Gastrocnemius medialis (tissue), 4 donors: ENCODE measurements at regions not wholly inside any gene's neighbourhood (a gene's known extent, or its start where the extent isn't known, plus 50 kb on each side); places are given as distances from the start of the nearest gene placed in this dataset.

ENCODE experiments used
- POLR2A ChIP-seq, 2 donors: fragments of 450-650 bp; IDR thresholded peaks; one replicate each; pipeline ENCODE4 v1.6.1; 2017; ENCODE audit warnings: antibody characterized with exemption in 2 of 2, mild to moderate bottlenecking in 2 of 2, moderate library complexity in 2 of 2
- TF ChIP-seq, protein P1 (sequence below), 5 experiments: fragments of 450-650 bp in 3 of 5; fragments of 200-600 bp in 2 of 5; sonication (generic) in 2 of 5; IDR thresholded peaks in 4 of 5; conservative IDR thresholded peaks in 1 of 5; 1 replicate in 4 of 5; 2 replicates in 1 of 5; pipeline ENCODE4 v1.5.1; 2016 to 2019; ENCODE audit warnings: antibody characterized with exemption in 5 of 5, mild to moderate bottlenecking in 3 of 5, moderate library complexity in 3 of 5

DNA sequence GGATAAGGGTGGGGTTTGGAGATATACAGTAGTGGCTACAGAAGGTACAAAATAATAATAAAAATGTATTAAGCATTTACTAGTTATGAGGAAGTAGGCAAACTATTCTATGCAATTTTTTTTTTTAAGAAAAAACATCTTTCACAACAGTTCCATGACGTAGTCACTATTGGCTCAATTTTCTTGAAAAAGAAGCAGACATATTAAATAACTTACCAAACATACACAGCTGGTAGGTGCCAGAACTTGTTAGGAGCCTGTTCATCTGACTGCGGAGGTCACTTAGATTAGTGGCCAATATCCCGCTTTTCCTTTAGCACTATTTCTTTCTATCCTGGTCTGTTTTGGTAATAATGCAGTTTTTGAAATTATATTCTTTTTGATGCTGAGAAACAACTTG lies 593.5 kb downstream of the KCTD12 start:
- TF ChIP-seq, protein P1, sequence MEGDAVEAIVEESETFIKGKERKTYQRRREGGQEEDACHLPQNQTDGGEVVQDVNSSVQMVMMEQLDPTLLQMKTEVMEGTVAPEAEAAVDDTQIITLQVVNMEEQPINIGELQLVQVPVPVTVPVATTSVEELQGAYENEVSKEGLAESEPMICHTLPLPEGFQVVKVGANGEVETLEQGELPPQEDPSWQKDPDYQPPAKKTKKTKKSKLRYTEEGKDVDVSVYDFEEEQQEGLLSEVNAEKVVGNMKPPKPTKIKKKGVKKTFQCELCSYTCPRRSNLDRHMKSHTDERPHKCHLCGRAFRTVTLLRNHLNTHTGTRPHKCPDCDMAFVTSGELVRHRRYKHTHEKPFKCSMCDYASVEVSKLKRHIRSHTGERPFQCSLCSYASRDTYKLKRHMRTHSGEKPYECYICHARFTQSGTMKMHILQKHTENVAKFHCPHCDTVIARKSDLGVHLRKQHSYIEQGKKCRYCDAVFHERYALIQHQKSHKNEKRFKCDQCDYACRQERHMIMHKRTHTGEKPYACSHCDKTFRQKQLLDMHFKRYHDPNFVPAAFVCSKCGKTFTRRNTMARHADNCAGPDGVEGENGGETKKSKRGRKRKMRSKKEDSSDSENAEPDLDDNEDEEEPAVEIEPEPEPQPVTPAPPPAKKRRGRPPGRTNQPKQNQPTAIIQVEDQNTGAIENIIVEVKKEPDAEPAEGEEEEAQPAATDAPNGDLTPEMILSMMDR (IDR thresholded peaks at IDR 0.05 in 4 of 5, conservative IDR thresholded peaks at IDR 0.05 in 1 of 5): no peak
- no peak for TF ChIP-seq POLR2A (IDR thresholded peaks at IDR 0.05)
